DOHH2 (cell line): ENCODE measurements at regions not wholly inside any gene's neighbourhood (a gene's known extent, or its start where the extent isn't known, plus 50 kb on each side); places are given as distances from the start of the nearest gene placed in this dataset.

Experiments used
- H3F3A ChIP-seq: fragments of 200-600 bp; sonication (generic), shearing (Covaris generic); 2 replicates; pipeline ENCODE4 v1.6.0; 2016; ENCODE audit warnings: antibody characterized with exemption, mild to moderate bottlenecking; ENCODE audit not compliant: control insufficient read depth, insufficient read depth
- H3K27ac ChIP-seq: fragments of 200-600 bp; sonication (generic); 2 replicates; pipeline ENCODE4 v1.5.1; 2014; ENCODE audit warnings: low read depth, mild to moderate bottlenecking, low read length, moderate library complexity
- H3K27me3 ChIP-seq: fragments of 200-600 bp; sonication (generic); 2 replicates; pipeline ENCODE4 v1.6.1; 2014; ENCODE audit warnings: mild to moderate bottlenecking, low read length, mixed read lengths; ENCODE audit not compliant: control insufficient read depth
- H3K36me3 ChIP-seq: fragments of 200-600 bp; sonication (generic); 2 replicates; pipeline ENCODE4 v1.6.1; 2014; ENCODE audit warnings: mild to moderate bottlenecking, low read length, moderate library complexity, mixed read lengths; ENCODE audit not compliant: control insufficient read depth
- H3K4me1 ChIP-seq: fragments of 200-600 bp; sonication (generic); 2 replicates; pipeline ENCODE4 v1.6.1; 2014; ENCODE audit warnings: mild to moderate bottlenecking, low read length, mixed read lengths; ENCODE audit not compliant: control insufficient read depth
- H3K4me2 ChIP-seq: fragments of 200-600 bp; sonication (generic); 2 replicates; pipeline ENCODE4 v1.6.0; 2014; ENCODE audit warnings: mild to moderate bottlenecking, low read length, moderate library complexity
- H3K4me3 ChIP-seq: fragments of 200-600 bp; sonication (generic); 2 replicates; pipeline ENCODE4 v1.5.1; 2014; ENCODE audit warnings: mild to moderate bottlenecking, low read length, mixed read lengths
- H3K79me2 ChIP-seq: fragments of 200-600 bp; sonication (generic); 2 replicates; pipeline ENCODE4 v1.6.1; 2014; ENCODE audit warnings: mild to moderate bottlenecking, low read length, mixed read lengths; ENCODE audit not compliant: control insufficient read depth
- H3K9me2 ChIP-seq: fragments of 200-600 bp; sonication (generic); replicated peaks from 2 replicates; pipeline ENCODE4 v1.6.1; 2014; ENCODE audit warnings: mild to moderate bottlenecking, low read length, mixed read lengths; ENCODE audit not compliant: control insufficient read depth
- H3K9me3 ChIP-seq: fragments of 200-600 bp; sonication (generic); 2 replicates; pipeline ENCODE4 v1.6.1; 2014; ENCODE audit warnings: antibody characterized with exemption, low read length, mixed read lengths; ENCODE audit not compliant: control insufficient read depth, insufficient read depth
- H4K20me1 ChIP-seq: fragments of 200-600 bp; sonication (generic); 2 replicates; pipeline ENCODE4 v1.6.0; 2014; ENCODE audit warnings: low read depth, mild to moderate bottlenecking, antibody characterized with exemption, low read length, moderate library complexity; ENCODE audit not compliant: control insufficient read depth, insufficient read depth
- CTCF ChIP-seq: fragments of 200-600 bp; sonication (generic); IDR thresholded peaks from one replicate; pipeline ENCODE4 v1.5.1; 2014; ENCODE audit warnings: antibody characterized with exemption, mild to moderate bottlenecking, low read depth, low read length; ENCODE audit not compliant: poor library complexity, severe bottlenecking
- EZH2phosphoT487 ChIP-seq: fragments of 200-600 bp; sonication (generic); IDR thresholded peaks from 2 replicates; pipeline ENCODE4 v1.6.1; 2017; ENCODE audit warnings: borderline replicate concordance, mild to moderate bottlenecking, antibody characterized with exemption, low read length, moderate library complexity, mixed read lengths

- Histone ChIP-seq H3K9me3 (no peaks in the 10 kb centered on the region), H4K20me1 (no peaks in the 10 kb centered on the region), H3K4me3 (no peak overlapping the region), H3K9me2 (no peaks in the 10 kb centered on the region), H3F3A (no peaks in the 10 kb centered on the region), H3K36me3 (no peaks in the 10 kb centered on the region), H3K27me3 (no peaks in the 10 kb centered on the region), H3K27ac (no peak overlapping the region), H3K79me2 (no peaks in the 10 kb centered on the region), H3K4me2 (no peak overlapping the region), H3K4me1 (no peaks in the 10 kb centered on the region)
- no peak for TF ChIP-seq CTCF
- TF ChIP-seq EZH2phosphoT487 = no peak
These were observed 65.3 kb upstream of the MYO10 start for GRCh38 chr5:17001428-17001827.

- Histone ChIP-seq H3K36me3 (no peaks in the 10 kb centered on the region), H3K4me3 (no peak overlapping the region), H3K4me1 (no peaks in the 10 kb centered on the region), H3K4me2 (no peak overlapping the region), H3K9me3 (no peaks in the 10 kb centered on the region), H3K27me3 (no peaks in the 10 kb centered on the region), H3K79me2 (no peaks in the 10 kb centered on the region), H3K27ac (no peak overlapping the region), H3F3A (no peaks in the 10 kb centered on the region), H3K9me2 (no peaks in the 10 kb centered on the region), H4K20me1 (no peaks in the 10 kb centered on the region)
- TF ChIP-seq CTCF (no peak), EZH2phosphoT487 (no peak)
These were observed 68.5 kb upstream of the MYO10 start for GRCh38 chr5:17004441-17005106.

- no peaks in the 10 kb centered on the region for H3K27me3 ChIP-seq
- no peaks in the 10 kb centered on the region for H3K4me1 ChIP-seq
- no peak overlapping the region for H3K4me2 ChIP-seq
- no peaks in the 10 kb centered on the region for H4K20me1 ChIP-seq
- H3K36me3 ChIP-seq = no peaks in the 10 kb centered on the region
- no peak for TF ChIP-seq CTCF
- H3K9me2 ChIP-seq = no peaks in the 10 kb centered on the region
- H3F3A ChIP-seq = no peaks in the 10 kb centered on the region
- no peak overlapping the region for H3K27ac ChIP-seq
- no peaks in the 10 kb centered on the region for H3K9me3 ChIP-seq
- no peaks in the 10 kb centered on the region for H3K79me2 ChIP-seq
- no peak overlapping the region for H3K4me3 ChIP-seq
These were observed 69.2 kb upstream of the MYO10 start for GRCh38 chr5:17005107-17005828.
